Motor neuron (in vitro differentiated cells): ENCODE measurements at regions not wholly inside any gene's neighbourhood (a gene's known extent, or its start where the extent isn't known, plus 50 kb on each side); places are given as distances from the start of the nearest gene placed in this dataset.
A peak's percentile ranks its signal among the peaks of the same experiment; 100 is the strongest.
"Not testable (repeated sequence)": the region's sequence is repeated elsewhere in the genome, so short reads cannot be mapped to it uniquely, and the experiment has no call there.

ENCODE experiments used
- ATAC-seq, 8 experiments: fragments of 200-7000 bp; cut with Tn5 transposase; replicated peaks in 6 of 8; 2 replicates each; pipeline ENCODE4 v1.8.0; 2021; ENCODE audit warnings: mild to moderate bottlenecking in 8 of 8, moderate library complexity in 8 of 8
- H3K27ac ChIP-seq, 2 donors: fragments of 250-450 bp; sonication (Bioruptor Pico); 2 replicates each; pipeline ENCODE4 v1.9.0; 2021; ENCODE audit warnings: antibody characterized with exemption in 2 of 2, mild to moderate bottlenecking in 2 of 2, moderate library complexity in 1 of 2
- H3K4me1 ChIP-seq, 2 donors: fragments of 250-450 bp; sonication (Bioruptor Pico); replicated peaks in 1 of 2; 2 replicates each; pipeline ENCODE4 v1.6.1; 2021; ENCODE audit warnings: antibody characterized with exemption in 2 of 2, mild to moderate bottlenecking in 2 of 2, moderate library complexity in 1 of 2
- H3K4me3 ChIP-seq, 5 donors: fragments of 250-450 bp; sonication (Bioruptor Pico); 2 replicates each; pipeline ENCODE4 v1.9.0; 2021; ENCODE audit warnings: antibody characterized with exemption in 5 of 5, mild to moderate bottlenecking in 5 of 5, moderate library complexity in 4 of 5
- WGBS, 10 experiments: fragments of 450-650 bp; shearing (Covaris generic); methylation state at CpG; one replicate each; pipeline ENCODE4 v1.0.0; 2022; 5-methylcytosine and 5-hydroxymethylcytosine counted together
- in situ Hi-C, 9 experiments: fragments of 400-800 bp; cut with MboI; loops; one replicate each; pipeline ENCODE4 v1.15.0; 2021; ENCODE audit warnings: low sequenced_read_pairs in 9 of 9, low pct_unique_long_range_greater_than_20kb in 2 of 9; ENCODE audit not compliant: unreplicated experiment in 9 of 9

GRCh38 chr6:150777736-150778135 is 87.8 kb upstream of the MTHFD1L start:
- peaks cover 0 to 6% of the 10 kb centered on the region in 2 donors for H3K4me1 ChIP-seq
- in situ Hi-C loops, result no loop called here
- ATAC-seq, result no peak
- peak overlapping the region in 1 of 2 donors; percentile 23 for H3K27ac ChIP-seq
- WGBS, 10 experiments, result 80 to 100% (median 88%) methylated on average over 1 to 4 of the region's 9 CpGs; no CpG with 5 or more reads in 4 of the 10 experiments
- no peak overlapping the region for H3K4me3 ChIP-seq

- H3K4me1 ChIP-seq, result no peaks in the 10 kb centered on the region
- no peak overlapping the region for H3K4me3 ChIP-seq
- ATAC-seq, result no peak
- in situ Hi-C loops, result no loop called here
- no peak overlapping the region for H3K27ac ChIP-seq
- 44 to 100% (median 88%) methylated on average over 1 to 2 of the region's 2 CpGs; no CpG with 5 or more reads in 2 of the 10 experiments for WGBS, 10 experiments
These were observed 81.7 kb upstream of the MTHFD1L start for GRCh38 chr6:150783813-150784212.

- in situ Hi-C loops, result no loop called here
- Histone ChIP-seq H3K4me1 (no peaks in the 10 kb centered on the region), H3K4me3 (no peak overlapping the region), H3K27ac (no peak overlapping the region)
- no peak for ATAC-seq
- 85 to 100% (median 93%) methylated on average over 1 to 7 of the region's 7 CpGs for WGBS, 10 experiments
These were observed 78.1 kb upstream of the MTHFD1L start for GRCh38 chr6:150787429-150787828.

GRCh38 chr6:150788089-150788488 is 77.4 kb upstream of the MTHFD1L start:
- Histone ChIP-seq H3K27ac (no peak overlapping the region), H3K4me1 (no peaks in the 10 kb centered on the region), H3K4me3 (no peak overlapping the region)
- in situ Hi-C loops, result no loop called here
- ATAC-seq, result peak in 1 of 8 experiments; percentile 29
- 34 to 97% (median 84%) methylated on average over 3 to 6 of the region's 6 CpGs for WGBS, 10 experiments

GRCh38 chr6:150789906-150790305 is 75.6 kb upstream of the MTHFD1L start:
- in situ Hi-C loops, ATAC-seq, H3K4me3 ChIP-seq, H3K27ac ChIP-seq, H3K4me1 ChIP-seq: not testable (repeated sequence)
- 80 to 100% (median 96%) methylated on average over 1 to 4 of the region's 6 CpGs; no CpG with 5 or more reads in 3 of the 10 experiments for WGBS, 10 experiments

GRCh38 chr6:150791717-150792116 is 73.8 kb upstream of the MTHFD1L start:
- Histone ChIP-seq H3K4me3 (no peak overlapping the region), H3K27ac (no peak overlapping the region), H3K4me1 (no peaks in the 10 kb centered on the region)
- WGBS, 10 experiments, result 67 to 100% (median 100%) methylated on average over 1 of the region's 1 CpG; no CpG with 5 or more reads in 1 of the 10 experiments
- in situ Hi-C loops, result no loop called here
- no peak for ATAC-seq

- no peak overlapping the region for H3K27ac ChIP-seq
- H3K4me1 ChIP-seq, result peaks cover 0 to 3% of the 10 kb centered on the region in 2 donors
- no peak overlapping the region for H3K4me3 ChIP-seq
- WGBS, 10 experiments, result 18 to 100% (median 79%) methylated on average over 1 of the region's 1 CpG; no CpG with 5 or more reads in 4 of the 10 experiments
- in situ Hi-C loops, result no loop called here
- no peak for ATAC-seq
These were observed 67.6 kb upstream of the MTHFD1L start for GRCh38 chr6:150797949-150798348.

- in situ Hi-C loops, result no loop called here
- WGBS, 10 experiments, result 20 to 100% (median 85%) methylated on average over 1 to 4 of the region's 4 CpGs; no CpG with 5 or more reads in 1 of the 10 experiments
- no peak overlapping the region for H3K27ac ChIP-seq
- H3K4me1 ChIP-seq, result peaks cover 0 to 3% of the 10 kb centered on the region in 2 donors
- no peak overlapping the region for H3K4me3 ChIP-seq
- no peak for ATAC-seq
These were observed 66.2 kb upstream of the MTHFD1L start for GRCh38 chr6:150799276-150799805.

GRCh38 chr6:150800674-150801314 is 64.7 kb upstream of the MTHFD1L start:
- ATAC-seq, result peak in 3 of 8 experiments; percentile 57 to 69 (median 62)
- no peak overlapping the region for H3K4me3 ChIP-seq
- 7 to 86% (median 50%) methylated on average over 1 to 7 of the region's 8 CpGs; no CpG with 5 or more reads in 1 of the 10 experiments for WGBS, 10 experiments
- in situ Hi-C loops, result loop anchor here in 6 of 9 experiments (25.0 kb wide), 4 partner anchors 188 to 863 kb away; partner anchors contain the start of genes ULBP3 (in 2 of the 6) and ULBP2 (in 1 of the 6)
- peaks cover 0 to 3% of the 10 kb centered on the region in 2 donors for H3K4me1 ChIP-seq
- no peak overlapping the region for H3K27ac ChIP-seq

- in situ Hi-C loops, result loop anchor here in 6 of 9 experiments (25.0 kb wide), 4 partner anchors 194 to 869 kb away; partner anchors contain the start of genes ULBP3 (in 2 of the 6) and ULBP2 (in 1 of the 6)
- no peak overlapping the region for H3K4me3 ChIP-seq
- 63 to 100% (median 84%) methylated on average over 2 of the region's 2 CpGs; no CpG with 5 or more reads in 4 of the 10 experiments for WGBS, 10 experiments
- H3K4me1 ChIP-seq, result no peaks in the 10 kb centered on the region
- no peak overlapping the region for H3K27ac ChIP-seq
- ATAC-seq, result no peak
These were observed 58.7 kb upstream of the MTHFD1L start for GRCh38 chr6:150806790-150807189.

- 0 to 100% (median 90%) methylated on average over 1 to 3 of the region's 9 CpGs; no CpG with 5 or more reads in 5 of the 10 experiments for WGBS, 10 experiments
- peak in 7 of 8 experiments; percentile 17 to 35 (median 24) for ATAC-seq
- Histone ChIP-seq H3K27ac (no peak overlapping the region), H3K4me1 (no peaks in the 10 kb centered on the region), H3K4me3 (no peak overlapping the region)
- in situ Hi-C loops, result loop anchor here (5.0 to 25.0 kb wide), 7 partner anchors 201 to 876 kb away; partner anchors contain the start of genes ULBP3 (in 2 of the 9) and ULBP2 (in 1 of the 9)
These were observed 52.0 kb upstream of the MTHFD1L start for GRCh38 chr6:150813319-150813992.

GRCh38 chr6:150813993-150814359 is 51.5 kb upstream of the MTHFD1L start:
- 17 to 100% (median 93%) methylated on average over 1 to 3 of the region's 3 CpGs; no CpG with 5 or more reads in 3 of the 10 experiments for WGBS, 10 experiments
- Histone ChIP-seq H3K4me3 (no peak overlapping the region), H3K27ac (no peak overlapping the region), H3K4me1 (no peaks in the 10 kb centered on the region)
- peak in 2 of 8 experiments; percentile 43 to 48 for ATAC-seq
- in situ Hi-C loops, result loop anchor here (5.0 to 25.0 kb wide), 7 partner anchors 202 to 877 kb away; partner anchors contain the start of genes ULBP3 (in 2 of the 9) and ULBP2 (in 1 of the 9)
